Activated CD8-positive, alpha-beta memory T cell treated with anti-CD3 and anti-CD28 coated beads, Interleukin-2, amount 10 ng/mL, durations not matched to agents 7 days and 5 days (primary cell): ENCODE measurements at regions not wholly inside any gene's neighbourhood (a gene's known extent, or its start where the extent isn't known, plus 50 kb on each side); places are given as distances from the start of the nearest gene placed in this dataset.

Source experiments
- ATAC-seq: fragments of 150-1000 bp; cut with Tn5 transposase; one replicate; pipeline ENCODE4 v1.10.0; 2021; ENCODE audit warnings: moderate library complexity
- CTCF ChIA-PET: fragments of 350-600 bp; sonication (Branson Sonifier 250); formaldehyde crosslinking; loops from one replicate; lab custom pipeline; 2021; ENCODE audit warnings: antibody characterized with exemption; lab: Charles Lee
- DNase-seq: peaks from one replicate; pipeline ENCODE4 v3.0.0-alpha.2; 2020
- H3K27ac Mint-ChIP-seq: one replicate; pipeline ENCODE4 v1.8.0; 2021; ENCODE audit warnings: mild to moderate bottlenecking, mixed read lengths
- H3K27me3 Mint-ChIP-seq: one replicate; pipeline ENCODE4 v1.8.0; 2021; ENCODE audit warnings: mixed read lengths
- H3K36me3 Mint-ChIP-seq: one replicate; pipeline ENCODE4 v1.8.0; 2021; ENCODE audit warnings: mild to moderate bottlenecking, mixed read lengths
- H3K4me1 Mint-ChIP-seq: one replicate; pipeline ENCODE4 v1.8.0; 2021; ENCODE audit warnings: mixed read lengths
- H3K4me3 Mint-ChIP-seq: one replicate; pipeline ENCODE4 v1.8.0; 2021; ENCODE audit warnings: mild to moderate bottlenecking, moderate library complexity, mixed read lengths
- H3K9me3 Mint-ChIP-seq: one replicate; pipeline ENCODE4 v1.8.0; 2022; ENCODE audit warnings: low read depth, mixed read lengths

GRCh38 chr13:97810152-97810551, 143.3 kb upstream of the IPO5 start:
- Mint-ChIP-seq H3K27me3 (peaks cover 6% of the 10 kb centered on the region), H3K27ac (no peak overlapping the region), H3K36me3 (no peaks in the 10 kb centered on the region), H3K9me3 (no peaks in the 10 kb centered on the region), H3K4me3 (no peak overlapping the region), H3K4me1 (no peaks in the 10 kb centered on the region)
- CTCF ChIA-PET = no interaction called here
- no peak for DNase-seq
- no peak for ATAC-seq

- no peaks in the 10 kb centered on the region for H3K4me1 Mint-ChIP-seq
- H3K27ac Mint-ChIP-seq = no peak overlapping the region
- H3K4me3 Mint-ChIP-seq = no peak overlapping the region
- CTCF ChIA-PET = no interaction called here
- DNase-seq (no peak), ATAC-seq (no peak)
- peaks cover 5% of the 10 kb centered on the region for H3K27me3 Mint-ChIP-seq
- H3K9me3 Mint-ChIP-seq = no peaks in the 10 kb centered on the region
- H3K36me3 Mint-ChIP-seq = no peaks in the 10 kb centered on the region
Observed at GRCh38 chr13:97822377-97822776, 131.1 kb upstream of the IPO5 start.

- peaks cover 2% of the 10 kb centered on the region for H3K27me3 Mint-ChIP-seq
- no peak for DNase-seq
- H3K27ac Mint-ChIP-seq = no peak overlapping the region
- no peaks in the 10 kb centered on the region for H3K4me1 Mint-ChIP-seq
- no peaks in the 10 kb centered on the region for H3K36me3 Mint-ChIP-seq
- H3K4me3 Mint-ChIP-seq = no peak overlapping the region
- ATAC-seq = no peak
- CTCF ChIA-PET = no interaction called here
- H3K9me3 Mint-ChIP-seq = no peaks in the 10 kb centered on the region
Observed at GRCh38 chr13:97826421-97827012, 127.0 kb upstream of the IPO5 start.

- CTCF ChIA-PET = no interaction called here
- Mint-ChIP-seq H3K4me3 (no peak overlapping the region), H3K4me1 (no peaks in the 10 kb centered on the region), H3K9me3 (no peaks in the 10 kb centered on the region), H3K27ac (no peak overlapping the region), H3K36me3 (no peaks in the 10 kb centered on the region), H3K27me3 (peaks cover 3% of the 10 kb centered on the region)
- no peak for ATAC-seq
- DNase-seq = no peak
Observed at GRCh38 chr13:97834250-97834649, 119.2 kb upstream of the IPO5 start.

- Mint-ChIP-seq H3K27ac (no peak overlapping the region), H3K9me3 (no peaks in the 10 kb centered on the region), H3K36me3 (no peaks in the 10 kb centered on the region), H3K27me3 (peaks cover 16% of the 10 kb centered on the region), H3K4me1 (no peaks in the 10 kb centered on the region), H3K4me3 (no peak overlapping the region)
- DNase-seq (no peak), ATAC-seq (no peak)
- CTCF ChIA-PET = no interaction called here
Observed at GRCh38 chr13:97843189-97843588, 110.3 kb upstream of the IPO5 start.

- Mint-ChIP-seq H3K9me3 (no peaks in the 10 kb centered on the region), H3K4me3 (no peak overlapping the region), H3K27ac (no peak overlapping the region), H3K4me1 (no peaks in the 10 kb centered on the region), H3K27me3 (peaks cover 18% of the 10 kb centered on the region), H3K36me3 (no peaks in the 10 kb centered on the region)
- ATAC-seq = no peak
- DNase-seq = no peak
- CTCF ChIA-PET = interaction anchor here (1.1 kb wide), 1 partner anchor 12 kb away, joined by 3 read pairs; no protein-coding TSS in a partner anchor
Observed at GRCh38 chr13:97844151-97844550, 109.3 kb upstream of the IPO5 start.

GRCh38 chr13:97848886-97849285, 104.6 kb upstream of the IPO5 start:
- no peaks in the 10 kb centered on the region for H3K4me1 Mint-ChIP-seq
- CTCF ChIA-PET = no interaction called here

GRCh38 chr13:97849305-97849704, 104.2 kb upstream of the IPO5 start:
- ATAC-seq (no peak), DNase-seq (no peak)
- Mint-ChIP-seq H3K4me1 (no peaks in the 10 kb centered on the region), H3K9me3 (no peaks in the 10 kb centered on the region), H3K27me3 (peaks cover 7% of the 10 kb centered on the region), H3K4me3 (no peak overlapping the region), H3K36me3 (no peaks in the 10 kb centered on the region), H3K27ac (no peak overlapping the region)
- CTCF ChIA-PET = no interaction called here

More at GRCh38 chr13:97848886-97849285, 104.6 kb upstream of the IPO5 start:
- Mint-ChIP-seq H3K27me3 (peaks cover 11% of the 10 kb centered on the region), H3K36me3 (no peaks in the 10 kb centered on the region), H3K4me3 (no peak overlapping the region), H3K9me3 (no peaks in the 10 kb centered on the region), H3K27ac (no peak overlapping the region)
- ATAC-seq = no peak
- no peak for DNase-seq

- ATAC-seq (no peak), DNase-seq (no peak)
- Mint-ChIP-seq H3K36me3 (no peaks in the 10 kb centered on the region), H3K9me3 (no peaks in the 10 kb centered on the region), H3K27ac (no peak overlapping the region), H3K27me3 (peaks cover 7% of the 10 kb centered on the region), H3K4me3 (no peak overlapping the region), H3K4me1 (peaks cover 2% of the 10 kb centered on the region)
- CTCF ChIA-PET = no interaction called here
Observed at GRCh38 chr13:97851269-97851668, 102.2 kb upstream of the IPO5 start.

- H3K27me3 Mint-ChIP-seq = peaks cover 5% of the 10 kb centered on the region
- CTCF ChIA-PET = no interaction called here
- H3K9me3 Mint-ChIP-seq = no peaks in the 10 kb centered on the region
- DNase-seq (no peak), ATAC-seq (no peak)
- no peaks in the 10 kb centered on the region for H3K36me3 Mint-ChIP-seq
- peaks cover 2% of the 10 kb centered on the region for H3K4me1 Mint-ChIP-seq
- H3K27ac Mint-ChIP-seq = no peak overlapping the region
- H3K4me3 Mint-ChIP-seq = no peak overlapping the region
Observed at GRCh38 chr13:97852181-97852874, 101.1 kb upstream of the IPO5 start.

GRCh38 chr13:97853550-97853949, 99.9 kb upstream of the IPO5 start:
- H3K4me1 Mint-ChIP-seq = peaks cover 2% of the 10 kb centered on the region
- no peaks in the 10 kb centered on the region for H3K9me3 Mint-ChIP-seq
- H3K4me3 Mint-ChIP-seq = no peak overlapping the region
- ATAC-seq (no peak), DNase-seq (no peak)
- no peaks in the 10 kb centered on the region for H3K36me3 Mint-ChIP-seq
- CTCF ChIA-PET = no interaction called here
- H3K27me3 Mint-ChIP-seq = no peaks in the 10 kb centered on the region
- H3K27ac Mint-ChIP-seq = no peak overlapping the region

- DNase-seq (no peak), ATAC-seq (peak; percentile 60)
- H3K4me3 Mint-ChIP-seq = no peak overlapping the region
- H3K4me1 Mint-ChIP-seq = peaks cover 2% of the 10 kb centered on the region
- H3K9me3 Mint-ChIP-seq = no peaks in the 10 kb centered on the region
- H3K27ac Mint-ChIP-seq = no peak overlapping the region
- CTCF ChIA-PET = interaction anchor here (0.7 to 1.3 kb wide), 9 partner anchors 11 to 984 kb away, joined by 3 to 8 read pairs (median 3); no protein-coding TSS in a partner anchor
- no peaks in the 10 kb centered on the region for H3K36me3 Mint-ChIP-seq
- H3K27me3 Mint-ChIP-seq = peaks cover 3% of the 10 kb centered on the region
Observed at GRCh38 chr13:97855570-97856303, 97.7 kb upstream of the IPO5 start.

GRCh38 chr13:97856304-97856675, 97.2 kb upstream of the IPO5 start:
- no peaks in the 10 kb centered on the region for H3K9me3 Mint-ChIP-seq
- peaks cover 3% of the 10 kb centered on the region for H3K27me3 Mint-ChIP-seq
- no peak overlapping the region for H3K27ac Mint-ChIP-seq
- peaks cover 2% of the 10 kb centered on the region for H3K4me1 Mint-ChIP-seq
- no peak for DNase-seq
- no peak for ATAC-seq
- CTCF ChIA-PET = interaction anchor here (0.7 to 1.3 kb wide), 9 partner anchors 12 to 983 kb away, joined by 3 to 8 read pairs (median 3); no protein-coding TSS in a partner anchor
- H3K4me3 Mint-ChIP-seq = no peak overlapping the region
- H3K36me3 Mint-ChIP-seq = no peaks in the 10 kb centered on the region

GRCh38 chr13:97858161-97858560, 95.3 kb upstream of the IPO5 start:
- peaks cover 2% of the 10 kb centered on the region for H3K4me1 Mint-ChIP-seq
- peaks cover 3% of the 10 kb centered on the region for H3K27me3 Mint-ChIP-seq
- CTCF ChIA-PET = no interaction called here
- no peaks in the 10 kb centered on the region for H3K36me3 Mint-ChIP-seq
- no peaks in the 10 kb centered on the region for H3K9me3 Mint-ChIP-seq
- ATAC-seq = no peak
- no peak overlapping the region for H3K27ac Mint-ChIP-seq
- H3K4me3 Mint-ChIP-seq = no peak overlapping the region
- DNase-seq = no peak
